ENCODE measurements at regions not wholly inside any gene's neighbourhood (a gene's known extent, or its start where the extent isn't known, plus 50 kb on each side); places are given as distances from the start of the nearest gene placed in this dataset.

- intact Hi-C loops (cut with micrococcal nuclease): no loop called here
- Histone ChIP-seq H3K9me3 (replicated peaks) (no peaks in the 10 kb centered on the region), H3K27ac (replicated peaks) (no peak overlapping the region), H3K36me3 (no peaks in the 10 kb centered on the region), H3K4me3 (no peak overlapping the region), H3K4me1 (no peaks in the 10 kb centered on the region), H3K27me3 (ENCODE audit: low read depth) (no peaks in the 10 kb centered on the region)
- TF ChIP-seq CTCF (IDR thresholded peaks at IDR 0.05; ENCODE audit: borderline replicate concordance): no peak
- DNase-seq: no peak
Observed at GRCh38 chr4:45155081-45155777, 428.9 kb upstream of the GNPDA2 start.

GRCh38 chr4:45147866-45148265 lies 421.5 kb upstream of the GNPDA2 start:
- no peak overlapping the region for H3K27ac ChIP-seq (replicated peaks)
- no peak for TF ChIP-seq CTCF (IDR thresholded peaks at IDR 0.05; ENCODE audit: borderline replicate concordance)
- intact Hi-C loops (cut with micrococcal nuclease): no loop called here
- H3K4me3 ChIP-seq: no peak overlapping the region
- no peaks in the 10 kb centered on the region for H3K27me3 ChIP-seq (ENCODE audit: low read depth)
- H3K4me1 ChIP-seq: no peaks in the 10 kb centered on the region
- H3K36me3 ChIP-seq: no peaks in the 10 kb centered on the region
- H3K9me3 ChIP-seq (replicated peaks): no peaks in the 10 kb centered on the region
- no peak for DNase-seq

- H3K27me3 ChIP-seq (ENCODE audit: low read depth): no peaks in the 10 kb centered on the region
- intact Hi-C loops (cut with micrococcal nuclease): no loop called here
- TF ChIP-seq CTCF (IDR thresholded peaks at IDR 0.05; ENCODE audit: borderline replicate concordance): no peak
- no peak for DNase-seq
- H3K27ac ChIP-seq (replicated peaks): no peak overlapping the region
- H3K9me3 ChIP-seq (replicated peaks): no peaks in the 10 kb centered on the region
- H3K36me3 ChIP-seq: no peaks in the 10 kb centered on the region
- H3K4me3 ChIP-seq: no peak overlapping the region
- no peaks in the 10 kb centered on the region for H3K4me1 ChIP-seq
Observed at GRCh38 chr4:45131020-45131419, 404.7 kb upstream of the GNPDA2 start.

- DNase-seq: no peak
- Histone ChIP-seq H3K27ac (replicated peaks) (no peak overlapping the region), H3K36me3 (no peaks in the 10 kb centered on the region), H3K4me3 (no peak overlapping the region), H3K27me3 (ENCODE audit: low read depth) (no peaks in the 10 kb centered on the region), H3K4me1 (peaks cover 11% of the 10 kb centered on the region), H3K9me3 (replicated peaks) (no peaks in the 10 kb centered on the region)
- TF ChIP-seq CTCF (IDR thresholded peaks at IDR 0.05; ENCODE audit: borderline replicate concordance): no peak
- intact Hi-C loops (cut with micrococcal nuclease): no loop called here
Observed at GRCh38 chr4:45122406-45122805, 396.1 kb upstream of the GNPDA2 start.

GRCh38 chr4:45121426-45121975 lies 395.1 kb upstream of the GNPDA2 start:
- Histone ChIP-seq H3K27me3 (ENCODE audit: low read depth) (no peaks in the 10 kb centered on the region), H3K36me3 (no peaks in the 10 kb centered on the region), H3K9me3 (replicated peaks) (no peaks in the 10 kb centered on the region), H3K27ac (replicated peaks) (peak overlapping the region; percentile 25), H3K4me3 (no peak overlapping the region), H3K4me1 (peaks cover 11% of the 10 kb centered on the region)
- intact Hi-C loops (cut with micrococcal nuclease): no loop called here
- no peak for TF ChIP-seq CTCF (IDR thresholded peaks at IDR 0.05; ENCODE audit: borderline replicate concordance)
- no peak for DNase-seq
